ENCODE measurements at regions not wholly inside any gene's neighbourhood (a gene's known extent, or its start where the extent isn't known, plus 50 kb on each side); places are given as distances from the start of the nearest gene placed in this dataset.
"Not testable (repeated sequence)": the region's sequence is repeated elsewhere in the genome, so short reads cannot be mapped to it uniquely, and the experiment has no call there.

DNA sequence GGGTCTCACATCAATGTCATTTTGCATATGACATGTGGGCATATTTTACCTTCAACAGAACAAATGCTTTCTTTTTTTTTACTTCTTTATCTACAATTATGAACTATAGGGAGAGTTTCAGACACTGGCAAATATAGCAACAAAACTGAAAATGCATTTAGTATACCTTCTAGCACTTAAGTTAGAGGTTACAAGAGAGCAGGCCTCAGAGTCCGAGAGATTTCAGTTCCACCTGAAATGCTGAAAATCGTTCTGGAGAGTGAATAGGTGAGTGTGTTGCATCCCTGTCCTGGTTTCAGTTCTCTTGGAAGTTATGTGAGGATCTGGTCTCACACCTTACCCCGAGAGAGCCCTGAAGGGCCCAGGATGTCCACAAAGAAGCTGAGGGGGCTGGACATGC lies 337.8 kb upstream of the FRG1 start:
- not testable (repeated sequence) for DNase-seq

- not testable (repeated sequence) for DNase-seq
Measured at GRCh38 chr4:189610571-189610970, 330.1 kb upstream of the FRG1 start.

DNA sequence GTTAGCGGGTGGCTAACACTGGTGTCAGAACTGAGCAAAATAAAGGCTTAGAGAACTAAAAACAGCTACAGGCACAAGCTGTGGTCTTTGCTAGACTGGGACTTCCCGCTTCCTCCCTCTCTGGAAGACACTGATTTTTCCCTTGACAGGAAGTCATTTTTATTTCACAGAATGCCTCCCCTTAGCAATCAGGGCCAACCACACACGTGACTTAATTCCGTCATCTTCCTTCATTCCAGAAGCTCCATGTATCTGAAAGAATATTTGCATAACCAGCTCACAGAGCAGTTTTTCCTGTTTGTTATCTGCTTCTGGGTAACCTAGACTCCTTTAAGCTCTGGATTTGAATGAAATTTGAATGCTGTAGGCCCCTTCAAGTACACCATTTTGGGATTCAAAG lies 327.5 kb upstream of the FRG1 start:
- no peak for DNase-seq

DNA sequence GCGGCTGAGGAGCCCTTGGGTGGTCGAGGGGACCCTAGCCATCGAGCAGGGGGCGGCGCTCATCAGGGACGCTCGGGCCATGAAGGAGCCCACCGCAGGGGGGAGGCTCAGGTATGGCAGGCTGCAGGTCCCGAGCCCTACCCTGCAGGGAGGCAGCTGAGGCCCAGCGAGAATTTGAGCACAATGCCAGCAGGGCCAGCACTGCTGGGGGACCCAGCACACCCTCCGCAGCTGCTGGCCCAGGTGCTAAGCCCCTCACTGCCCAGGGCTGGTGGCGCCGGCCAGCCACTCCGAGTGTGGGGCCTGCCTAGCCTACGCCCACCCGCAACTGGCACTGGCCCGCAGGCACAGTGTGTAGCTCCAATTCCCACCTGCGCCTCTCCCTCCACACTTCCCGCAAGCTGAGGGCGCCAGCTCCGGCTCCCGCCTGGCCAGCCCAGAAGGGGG lies 325.4 kb upstream of the FRG1 start:
- DNase-seq, result no peak

GRCh38 chr4:189617741-189618140 lies 322.9 kb upstream of the FRG1 start:
- DNase-seq, result not testable (repeated sequence)

DNA sequence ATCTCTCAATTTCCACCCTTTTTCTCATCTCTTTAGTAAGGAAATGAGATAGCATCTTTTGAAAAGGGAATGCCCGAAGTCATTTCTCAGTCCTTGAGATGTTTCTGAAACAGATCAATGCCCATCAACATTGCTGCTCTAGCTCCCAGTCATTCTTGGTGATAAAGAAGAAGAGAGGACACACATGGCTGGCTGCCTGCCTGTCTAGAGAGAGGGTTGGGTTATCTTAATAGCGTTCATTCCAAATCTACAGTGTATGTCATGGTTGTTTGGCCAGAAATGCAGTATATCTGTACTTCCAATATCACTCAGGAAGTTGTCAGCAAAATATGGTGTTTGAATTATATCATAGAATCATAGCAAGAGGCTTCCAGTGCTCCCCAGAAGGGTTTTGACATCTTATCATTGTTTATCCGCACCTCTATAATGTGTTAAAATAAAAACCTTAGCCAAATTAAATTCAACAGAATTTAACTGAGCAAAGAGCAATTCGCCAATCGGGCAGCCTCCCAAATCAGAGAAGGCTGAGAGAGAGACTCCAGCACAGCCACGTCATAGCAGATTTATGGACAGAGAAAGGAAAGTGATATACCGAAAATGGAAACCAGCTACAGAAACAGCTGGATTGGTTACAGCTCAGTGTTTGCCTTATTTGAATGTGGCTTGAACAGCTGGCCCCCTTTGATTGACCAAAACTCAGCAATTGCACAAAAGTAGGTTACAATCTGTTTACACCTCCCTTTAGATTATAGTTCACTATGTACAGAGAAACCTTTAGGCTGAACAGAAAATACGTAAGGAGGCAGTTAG lies 321.0 kb upstream of the FRG1 start:
- not testable (repeated sequence) for DNase-seq

DNA sequence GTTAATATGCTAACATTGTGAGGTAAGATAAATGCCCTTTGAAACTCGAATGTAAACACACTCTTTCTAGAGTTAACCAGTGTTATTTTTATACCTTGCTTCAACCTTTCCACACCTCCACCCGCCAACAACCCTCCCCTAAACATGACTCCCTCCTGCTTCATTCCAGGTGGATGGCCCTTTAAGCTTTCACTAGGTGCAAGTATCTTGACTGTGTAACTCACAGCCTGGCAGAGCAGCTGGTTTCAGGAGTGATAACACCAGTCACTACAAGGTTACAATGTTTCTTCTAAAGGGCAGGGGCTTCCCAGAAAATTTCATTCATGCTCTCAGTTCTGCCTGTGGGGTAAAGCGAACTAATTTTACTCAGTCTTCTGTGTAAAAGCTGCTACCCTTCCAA lies 318.1 kb upstream of the FRG1 start:
- DNase-seq, result not testable (repeated sequence)

GRCh38 chr4:189627041-189627440 lies 313.6 kb upstream of the FRG1 start:
- not testable (repeated sequence) for DNase-seq

- not testable (repeated sequence) for DNase-seq
Measured at GRCh38 chr4:189629733-189630132, 310.9 kb upstream of the FRG1 start.

DNA sequence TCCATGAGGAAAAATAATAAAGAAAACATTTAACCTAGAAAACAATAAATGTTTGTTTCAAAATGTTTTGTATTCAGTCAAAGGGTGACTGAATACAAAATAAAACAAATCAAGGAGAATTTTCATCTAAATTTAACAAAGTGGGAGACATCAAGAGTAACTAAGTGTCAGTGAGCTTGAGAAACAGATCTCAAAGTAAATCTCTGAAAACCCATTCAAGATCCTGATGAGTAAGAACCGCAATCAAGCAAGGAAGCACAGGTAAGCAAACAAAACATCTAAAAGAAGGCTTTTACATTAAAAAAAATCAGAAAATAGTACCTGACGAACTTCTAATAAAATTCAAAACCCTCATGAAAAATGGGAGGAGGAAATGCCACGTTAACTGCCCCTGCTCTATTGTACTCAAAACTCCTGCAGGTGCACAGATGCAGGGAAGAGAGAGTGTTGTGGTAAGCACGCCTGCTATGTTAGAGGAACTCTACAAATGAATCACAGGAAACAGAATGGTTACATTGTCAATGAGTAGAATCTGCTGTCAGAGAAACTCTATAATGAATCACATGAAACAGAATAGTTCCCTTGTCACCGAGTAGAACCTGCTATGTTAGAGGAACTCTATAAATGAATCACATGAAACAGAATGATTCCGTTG lies 309.6 kb upstream of the FRG1 start:
- not testable (repeated sequence) for DNase-seq

- DNase-seq, result not testable (repeated sequence)
Measured at GRCh38 chr4:189631568-189631916, 309.1 kb upstream of the FRG1 start.

DNA sequence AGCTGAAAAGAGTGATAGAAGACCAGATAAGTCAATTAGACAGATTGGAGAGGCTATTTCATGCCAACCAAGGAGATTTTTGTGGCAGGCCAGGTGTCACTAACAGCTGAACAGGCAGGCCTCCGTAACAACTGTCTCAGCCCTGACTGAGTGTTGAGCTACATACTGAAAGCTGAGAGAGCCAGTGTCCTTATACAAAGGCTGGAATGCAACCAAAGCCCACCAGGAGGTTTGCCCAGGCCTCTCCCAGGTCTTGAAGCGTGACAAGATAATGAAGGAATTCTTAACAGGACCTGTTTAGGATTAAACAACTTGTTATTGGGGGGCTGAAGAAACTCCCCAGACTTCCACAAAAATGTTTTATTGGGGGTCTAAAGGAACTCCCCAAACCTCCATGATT lies 290.2 kb upstream of the FRG1 start:
- not testable (repeated sequence) for DNase-seq

- DNase-seq, result not testable (repeated sequence)
Measured at GRCh38 chr4:189653130-189653653, 287.5 kb upstream of the FRG1 start.

- DNase-seq, result not testable (repeated sequence)
Measured at GRCh38 chr4:189653983-189654382, 286.7 kb upstream of the FRG1 start.

DNA sequence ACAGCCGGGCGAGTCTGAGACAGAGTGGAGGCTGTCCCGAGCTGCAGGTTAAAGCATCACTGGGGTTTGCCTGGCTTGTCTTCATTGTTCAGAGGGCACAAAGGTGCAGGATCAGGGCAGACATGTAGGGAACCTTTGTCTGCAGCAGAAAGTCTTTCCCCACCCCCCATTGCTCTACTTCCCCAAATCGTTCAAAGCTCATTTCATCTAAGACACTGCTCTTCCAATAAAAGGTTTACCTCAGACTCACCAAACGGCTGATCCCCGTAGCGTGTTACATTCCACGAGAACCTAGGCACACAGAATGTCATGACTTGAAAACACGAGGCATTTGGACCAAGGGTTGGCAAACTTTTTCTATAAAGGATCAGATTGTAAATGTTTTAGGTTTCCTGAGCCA lies 286.3 kb upstream of the FRG1 start:
- not testable (repeated sequence) for DNase-seq

GRCh38 chr4:189655817-189656216 lies 284.9 kb upstream of the FRG1 start:
- DNase-seq, result not testable (repeated sequence)

DNA sequence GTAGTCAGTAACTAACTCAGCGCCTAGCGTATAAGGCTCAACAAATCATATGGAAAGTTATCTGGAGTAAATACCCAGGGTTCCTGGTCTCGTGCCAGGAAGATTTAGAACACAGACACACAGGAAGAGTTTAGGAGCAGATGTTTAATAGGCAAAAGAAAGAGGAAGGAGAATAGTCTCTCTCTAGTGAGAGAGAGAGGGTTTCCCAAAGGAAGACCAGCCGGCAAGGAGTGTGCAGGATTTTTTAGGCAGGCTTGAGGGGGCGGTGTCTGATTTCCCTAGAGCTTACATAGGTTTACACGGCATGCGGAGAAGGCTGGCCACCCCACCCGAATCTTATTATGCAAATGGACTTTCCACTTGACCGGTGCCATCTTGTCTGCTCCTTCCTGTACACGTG lies 284.0 kb upstream of the FRG1 start:
- DNase-seq, result peak; percentile 33

- DNase-seq, result not testable (repeated sequence)
Measured at GRCh38 chr4:189658259-189658658, 282.4 kb upstream of the FRG1 start.

- not testable (repeated sequence) for DNase-seq
Measured at GRCh38 chr4:189658831-189659230, 281.8 kb upstream of the FRG1 start.

DNA sequence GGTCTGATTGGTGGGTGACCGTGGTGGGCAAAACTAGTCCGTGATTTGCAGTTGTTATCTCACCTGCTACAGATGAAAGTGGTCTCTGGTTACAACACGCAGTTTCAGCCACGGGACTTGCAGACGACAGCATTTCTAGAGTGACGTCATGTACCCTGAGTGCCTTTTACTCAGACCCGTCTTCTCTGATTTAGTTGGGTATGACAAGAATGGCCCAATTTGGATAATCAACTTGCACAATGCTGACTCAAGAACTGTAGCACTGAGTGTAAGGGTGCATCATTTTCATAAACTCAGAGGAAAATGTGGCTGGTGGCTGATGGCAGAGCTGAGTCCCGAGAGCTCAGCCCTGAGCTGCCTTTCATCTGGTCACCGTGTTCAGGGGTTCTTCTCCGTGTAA lies 281.4 kb upstream of the FRG1 start:
- no peak for DNase-seq

DNA sequence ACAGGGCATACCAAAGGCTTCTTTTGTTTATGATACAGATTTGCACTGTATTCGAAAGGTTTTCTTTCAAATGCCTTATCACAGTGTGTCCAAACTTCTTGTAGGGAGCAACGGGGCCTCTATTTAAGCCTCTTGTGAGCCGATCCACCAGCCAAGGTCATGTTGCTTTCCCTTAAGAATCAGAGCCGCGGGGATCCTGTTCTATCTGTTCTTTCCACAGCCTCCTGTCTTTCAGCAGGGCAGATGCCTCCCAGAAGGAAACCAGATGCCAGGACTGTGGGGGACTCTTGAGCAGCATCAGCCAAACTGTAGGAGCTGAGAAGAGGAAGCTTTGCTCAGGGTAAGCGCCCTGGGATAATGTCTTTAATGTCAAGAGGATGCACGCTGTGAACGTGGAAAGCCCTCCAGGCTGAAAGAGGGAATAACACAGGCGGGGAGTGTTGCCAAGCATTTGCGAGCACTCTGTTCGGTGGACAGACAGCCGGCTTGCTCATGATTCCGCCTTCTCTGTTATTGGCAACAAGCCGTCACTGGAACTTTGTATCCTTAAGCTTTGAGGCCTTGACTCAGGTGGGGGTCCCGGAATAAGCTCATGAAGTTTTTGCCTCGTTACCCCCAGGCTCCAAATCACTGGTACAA lies 279.8 kb upstream of the FRG1 start:
- DNase-seq, result no peak

DNA sequence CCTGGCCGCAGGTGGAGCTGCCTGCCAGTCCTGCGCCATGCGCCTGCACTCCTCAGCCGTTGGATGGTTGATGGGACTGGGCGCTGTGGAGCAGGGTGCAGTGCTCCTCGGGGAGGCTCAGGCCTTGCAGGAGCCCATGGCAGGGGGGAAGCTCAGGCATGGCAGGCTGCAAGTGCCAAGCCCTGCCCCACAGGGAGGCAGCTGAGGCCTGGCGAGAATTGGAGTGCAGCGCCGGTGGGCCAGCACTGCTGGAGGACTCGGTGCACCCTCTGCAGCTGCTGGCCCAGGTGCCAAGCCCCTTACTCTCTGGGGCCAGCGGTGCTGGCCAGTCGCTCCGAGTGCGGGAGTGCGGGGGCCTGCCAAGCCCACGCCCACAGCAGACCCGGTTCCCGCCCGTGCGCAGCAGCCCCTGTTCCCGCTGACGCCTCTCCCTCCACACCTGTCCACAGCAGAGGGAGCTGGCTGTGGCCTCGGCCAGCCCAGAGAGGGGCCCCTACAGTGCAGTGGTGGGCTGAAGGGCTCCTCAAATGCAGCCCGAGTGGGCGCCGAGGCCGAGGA lies 275.9 kb upstream of the FRG1 start:
- no peak for DNase-seq
